Hepatocyte (in vitro differentiated cells): ENCODE measurements at regions not wholly inside any gene's neighbourhood (a gene's known extent, or its start where the extent isn't known, plus 50 kb on each side); places are given as distances from the start of the nearest gene placed in this dataset.

Experiments used
- EZH2 ChIP-seq: fragments of 200-600 bp; sonication (generic); IDR thresholded peaks from 2 replicates; pipeline ENCODE4 v1.6.1; 2016; ENCODE audit warnings: antibody characterized with exemption, mild to moderate bottlenecking, borderline replicate concordance
- EZH2phosphoT487 ChIP-seq: fragments of 200-600 bp; sonication (generic); IDR thresholded peaks from one replicate; pipeline ENCODE4 v1.6.1; 2018; ENCODE audit warnings: antibody characterized with exemption, mild to moderate bottlenecking, low read depth, moderate library complexity; ENCODE audit not compliant: unreplicated experiment, severe bottlenecking
- TF ChIP-seq, protein P1 (sequence below): fragments of 200-600 bp; sonication (generic); IDR thresholded peaks from 2 replicates; pipeline ENCODE4 v1.5.1; 2016; ENCODE audit warnings: antibody characterized with exemption, mild to moderate bottlenecking; ENCODE audit not compliant: poor library complexity

DNA sequence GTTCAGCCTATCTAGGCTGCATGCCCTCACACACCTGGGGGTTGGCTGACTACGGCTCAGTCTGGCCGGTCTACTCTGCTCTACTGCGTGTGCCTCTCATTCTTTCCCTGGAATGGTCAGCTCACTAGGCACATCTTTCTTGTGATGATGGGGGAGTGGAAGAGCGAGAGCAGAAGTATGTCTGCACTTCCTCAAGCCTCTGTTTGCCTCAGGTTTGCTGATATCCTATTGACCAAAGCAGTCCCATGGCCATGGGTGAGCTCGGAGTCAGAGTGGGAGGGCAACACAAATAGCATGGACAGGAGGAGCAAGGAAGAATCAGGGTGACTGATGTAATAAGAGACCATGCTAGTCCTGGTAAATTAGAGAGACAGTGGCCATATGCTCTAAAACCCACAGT lies 167.9 kb upstream of the PRICKLE2 start:
- TF ChIP-seq EZH2phosphoT487 (no peak), EZH2 (no peak)
- TF ChIP-seq, protein P1, sequence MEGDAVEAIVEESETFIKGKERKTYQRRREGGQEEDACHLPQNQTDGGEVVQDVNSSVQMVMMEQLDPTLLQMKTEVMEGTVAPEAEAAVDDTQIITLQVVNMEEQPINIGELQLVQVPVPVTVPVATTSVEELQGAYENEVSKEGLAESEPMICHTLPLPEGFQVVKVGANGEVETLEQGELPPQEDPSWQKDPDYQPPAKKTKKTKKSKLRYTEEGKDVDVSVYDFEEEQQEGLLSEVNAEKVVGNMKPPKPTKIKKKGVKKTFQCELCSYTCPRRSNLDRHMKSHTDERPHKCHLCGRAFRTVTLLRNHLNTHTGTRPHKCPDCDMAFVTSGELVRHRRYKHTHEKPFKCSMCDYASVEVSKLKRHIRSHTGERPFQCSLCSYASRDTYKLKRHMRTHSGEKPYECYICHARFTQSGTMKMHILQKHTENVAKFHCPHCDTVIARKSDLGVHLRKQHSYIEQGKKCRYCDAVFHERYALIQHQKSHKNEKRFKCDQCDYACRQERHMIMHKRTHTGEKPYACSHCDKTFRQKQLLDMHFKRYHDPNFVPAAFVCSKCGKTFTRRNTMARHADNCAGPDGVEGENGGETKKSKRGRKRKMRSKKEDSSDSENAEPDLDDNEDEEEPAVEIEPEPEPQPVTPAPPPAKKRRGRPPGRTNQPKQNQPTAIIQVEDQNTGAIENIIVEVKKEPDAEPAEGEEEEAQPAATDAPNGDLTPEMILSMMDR = no peak
